DND-41 (cell line): ENCODE measurements at regions not wholly inside any gene's neighbourhood (a gene's known extent, or its start where the extent isn't known, plus 50 kb on each side); places are given as distances from the start of the nearest gene placed in this dataset.
A peak's percentile ranks its signal among the peaks of the same experiment; 100 is the strongest.

Experiments used
- ATAC-seq: fragments of 200-7000 bp; cut with Tn5 transposase; 3 replicates; pipeline ENCODE4 v1.9.1; 2021; ENCODE audit warnings: low read depth; ENCODE audit not compliant: insufficient read depth
- DNase-seq: peaks from one replicate; pipeline ENCODE4 v3.0.0-alpha.2; 2020
- H2AFZ ChIP-seq: 2 replicates; pipeline ENCODE4 v1.6.0; 2012; ENCODE audit warnings: low read depth, low read length
- H3K27ac ChIP-seq: 2 replicates; pipeline ENCODE4 v1.5.1; 2012; ENCODE audit warnings: low read length, inconsistent platforms
- H3K27me3 ChIP-seq: fragments of 200-600 bp; sonication (generic); 2 replicates; pipeline ENCODE4 v1.6.0; 2012; ENCODE audit warnings: low read length, mild to moderate bottlenecking, inconsistent platforms; ENCODE audit not compliant: insufficient read depth, poor library complexity
- H3K36me3 ChIP-seq: 2 replicates; pipeline ENCODE4 v1.5.1; 2012; ENCODE audit warnings: low read length, inconsistent platforms; ENCODE audit not compliant: insufficient read depth
- H3K4me1 ChIP-seq: 2 replicates; pipeline ENCODE4 v1.5.1; 2012; ENCODE audit warnings: mild to moderate bottlenecking, low read length; ENCODE audit not compliant: insufficient read depth
- H3K4me2 ChIP-seq: 2 replicates; pipeline ENCODE4 v1.6.0; 2012; ENCODE audit warnings: mild to moderate bottlenecking, moderate library complexity, low read length, inconsistent platforms; ENCODE audit not compliant: insufficient read depth
- H3K4me3 ChIP-seq, 2 experiments: fragments of 200-600 bp in 1 of 2; shearing (Covaris generic) in 1 of 2; 2 replicates each; pipeline ENCODE4 v1.5.1; 2012 to 2016; ENCODE audit warnings: inconsistent platforms in 2 of 2, low read length in 2 of 2, mild to moderate bottlenecking in 2 of 2, low read depth in 1 of 2, moderate library complexity in 1 of 2
- H3K79me2 ChIP-seq: 2 replicates; pipeline ENCODE4 v1.6.0; 2012; ENCODE audit warnings: low read length, inconsistent platforms; ENCODE audit not compliant: insufficient read depth
- H3K9ac ChIP-seq: 2 replicates; pipeline ENCODE4 v1.6.0; 2012; ENCODE audit warnings: low read depth, mild to moderate bottlenecking, inconsistent platforms, low read length, moderate library complexity
- H3K9me3 ChIP-seq: 2 replicates; pipeline ENCODE4 v1.5.1; 2012; ENCODE audit warnings: low read length, moderate library complexity, mild to moderate bottlenecking, inconsistent platforms; ENCODE audit not compliant: insufficient read depth, severe bottlenecking
- H4K20me1 ChIP-seq: 2 replicates; pipeline ENCODE4 v1.6.0; 2012; ENCODE audit warnings: low read length; ENCODE audit not compliant: insufficient read depth
- EZH2 ChIP-seq: IDR thresholded peaks from 3 replicates; pipeline ENCODE4 v1.6.1; 2012; ENCODE audit warnings: borderline replicate concordance, low read depth, mild to moderate bottlenecking, moderate library complexity, low read length, inconsistent platforms; ENCODE audit not compliant: severe bottlenecking
- TF ChIP-seq, protein P1 (sequence below): IDR thresholded peaks from 2 replicates; pipeline ENCODE4 v1.5.1; 2012; ENCODE audit warnings: borderline replicate concordance, low read length, moderate library complexity, mild to moderate bottlenecking; ENCODE audit not compliant: poor library complexity, severe bottlenecking; ENCODE audit errors: extremely low read depth

- peaks cover 13% of the 10 kb centered on the region for H3K27me3 ChIP-seq
- peak; percentile 53 for ATAC-seq
Observed at GRCh38 chr15:70558406-70559264, 204.7 kb downstream of the UACA start.

DNA sequence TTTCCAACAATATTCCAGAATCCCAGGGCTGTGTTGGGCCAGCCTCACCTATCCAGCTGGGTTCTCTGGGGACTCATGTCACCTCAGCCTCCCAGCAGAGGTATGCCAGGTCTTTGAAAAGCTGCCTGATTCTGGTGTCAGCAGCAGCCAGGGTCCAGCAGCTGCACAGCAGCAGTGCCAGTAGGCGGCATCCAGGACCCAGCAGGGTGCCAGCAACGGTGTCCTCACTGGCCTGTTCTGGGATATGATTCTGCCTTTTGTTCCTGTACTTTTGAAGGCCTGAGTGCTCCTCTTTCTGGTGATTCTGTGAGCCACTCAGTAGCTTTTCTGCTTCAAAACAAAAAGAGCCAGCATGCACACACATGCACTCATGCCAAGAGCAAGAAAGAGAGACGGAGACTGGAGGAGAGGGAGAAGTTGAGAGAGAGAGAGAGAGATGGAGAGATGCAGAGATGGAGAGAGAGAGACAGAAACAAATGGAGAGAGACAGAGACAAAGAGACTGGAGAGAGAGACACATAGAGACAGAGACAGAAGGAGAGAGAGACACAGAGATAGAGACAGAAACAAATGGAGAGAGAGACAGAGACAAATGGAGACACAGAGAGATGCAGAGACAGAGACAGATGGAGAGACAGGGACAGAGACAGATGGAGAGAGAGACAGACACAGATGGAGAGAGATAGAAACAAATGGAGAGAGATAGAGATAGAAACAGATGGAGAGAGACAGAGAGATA is 205.7 kb downstream of the UACA start:
- no peak overlapping the region for H3K4me2 ChIP-seq
- no peaks in the 10 kb centered on the region for H3K9me3 ChIP-seq
- no peak overlapping the region for H3K9ac ChIP-seq
- H2AFZ ChIP-seq: no peak overlapping the region
- H3K4me3 ChIP-seq: no peak overlapping the region
- peaks cover 16% of the 10 kb centered on the region; the same call in 1 of the 2 replicates for H4K20me1 ChIP-seq
- no peaks in the 10 kb centered on the region for H3K79me2 ChIP-seq
- TF ChIP-seq EZH2: no peak
- TF ChIP-seq, protein P1, sequence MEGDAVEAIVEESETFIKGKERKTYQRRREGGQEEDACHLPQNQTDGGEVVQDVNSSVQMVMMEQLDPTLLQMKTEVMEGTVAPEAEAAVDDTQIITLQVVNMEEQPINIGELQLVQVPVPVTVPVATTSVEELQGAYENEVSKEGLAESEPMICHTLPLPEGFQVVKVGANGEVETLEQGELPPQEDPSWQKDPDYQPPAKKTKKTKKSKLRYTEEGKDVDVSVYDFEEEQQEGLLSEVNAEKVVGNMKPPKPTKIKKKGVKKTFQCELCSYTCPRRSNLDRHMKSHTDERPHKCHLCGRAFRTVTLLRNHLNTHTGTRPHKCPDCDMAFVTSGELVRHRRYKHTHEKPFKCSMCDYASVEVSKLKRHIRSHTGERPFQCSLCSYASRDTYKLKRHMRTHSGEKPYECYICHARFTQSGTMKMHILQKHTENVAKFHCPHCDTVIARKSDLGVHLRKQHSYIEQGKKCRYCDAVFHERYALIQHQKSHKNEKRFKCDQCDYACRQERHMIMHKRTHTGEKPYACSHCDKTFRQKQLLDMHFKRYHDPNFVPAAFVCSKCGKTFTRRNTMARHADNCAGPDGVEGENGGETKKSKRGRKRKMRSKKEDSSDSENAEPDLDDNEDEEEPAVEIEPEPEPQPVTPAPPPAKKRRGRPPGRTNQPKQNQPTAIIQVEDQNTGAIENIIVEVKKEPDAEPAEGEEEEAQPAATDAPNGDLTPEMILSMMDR: no peak
- DNase-seq (no peak), ATAC-seq (no peak)
- peaks cover 13% of the 10 kb centered on the region for H3K27me3 ChIP-seq
- H3K4me1 ChIP-seq: peaks cover 24% of the 10 kb centered on the region
- H3K36me3 ChIP-seq: no peaks in the 10 kb centered on the region
- H3K27ac ChIP-seq: no peak overlapping the region

More at GRCh38 chr15:70558406-70559264, 204.7 kb downstream of the UACA start:
- Histone ChIP-seq H3K4me1 (peaks cover 24% of the 10 kb centered on the region), H2AFZ (no peak overlapping the region), H4K20me1 (peaks cover 16% of the 10 kb centered on the region; the same call in 1 of the 2 replicates), H3K79me2 (no peaks in the 10 kb centered on the region), H3K4me3 (peak overlapping the region in 1 of 2 experiments; percentile 30; a peak in 2 of 4 replicates), H3K36me3 (no peaks in the 10 kb centered on the region), H3K27ac (peak overlapping the region; percentile 25; the same call in 1 of the 2 replicates), H3K9me3 (no peaks in the 10 kb centered on the region), H3K9ac (no peak overlapping the region), H3K4me2 (peak overlapping the region; percentile 58)
- TF ChIP-seq, protein P1: no peak
- no peak for TF ChIP-seq EZH2
- no peak for DNase-seq

- Histone ChIP-seq H3K9me3 (no peaks in the 10 kb centered on the region), H3K79me2 (no peaks in the 10 kb centered on the region), H4K20me1 (peaks cover 16% of the 10 kb centered on the region; the same call in 1 of the 2 replicates), H3K4me1 (peaks cover 24% of the 10 kb centered on the region), H3K27ac (no peak overlapping the region), H3K36me3 (no peaks in the 10 kb centered on the region), H3K4me3 (no peak overlapping the region), H2AFZ (no peak overlapping the region), H3K4me2 (no peak overlapping the region), H3K9ac (no peak overlapping the region), H3K27me3 (peaks cover 13% of the 10 kb centered on the region)
- TF ChIP-seq, protein P1: no peak
- no peak for TF ChIP-seq EZH2
- DNase-seq (no peak), ATAC-seq (no peak)
Observed at GRCh38 chr15:70556779-70557178, 206.6 kb downstream of the UACA start.
